Bone marrow (tissue), 2 donors: ENCODE measurements at regions not wholly inside any gene's neighbourhood (a gene's known extent, or its start where the extent isn't known, plus 50 kb on each side); places are given as distances from the start of the nearest gene placed in this dataset.

Experiments used
- DNase-seq, 2 donors: peaks; one replicate each; lab custom pipeline; 2025; lab: John Stamatoyannopoulos, UW

DNA sequence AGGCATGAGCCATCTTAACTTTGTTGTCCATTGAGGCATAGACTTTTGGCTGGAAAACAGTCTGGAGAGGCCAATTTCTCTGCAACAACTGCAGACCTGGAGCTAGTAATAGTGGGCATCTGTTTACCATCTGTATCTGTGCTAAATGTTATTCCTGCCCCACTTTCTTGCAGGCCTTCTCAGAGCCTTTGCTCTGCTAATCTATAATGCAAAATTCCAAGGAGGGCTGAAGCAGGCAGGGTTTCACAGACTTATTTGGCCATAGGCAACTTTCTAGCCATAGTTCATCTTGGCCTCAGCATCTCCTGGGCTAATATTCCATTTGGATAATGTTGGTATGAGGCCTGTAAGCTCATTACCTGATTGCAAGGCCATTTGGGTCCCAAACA lies 124.5 kb upstream of the CSF3R start:
- DNase-seq: no peak

DNA sequence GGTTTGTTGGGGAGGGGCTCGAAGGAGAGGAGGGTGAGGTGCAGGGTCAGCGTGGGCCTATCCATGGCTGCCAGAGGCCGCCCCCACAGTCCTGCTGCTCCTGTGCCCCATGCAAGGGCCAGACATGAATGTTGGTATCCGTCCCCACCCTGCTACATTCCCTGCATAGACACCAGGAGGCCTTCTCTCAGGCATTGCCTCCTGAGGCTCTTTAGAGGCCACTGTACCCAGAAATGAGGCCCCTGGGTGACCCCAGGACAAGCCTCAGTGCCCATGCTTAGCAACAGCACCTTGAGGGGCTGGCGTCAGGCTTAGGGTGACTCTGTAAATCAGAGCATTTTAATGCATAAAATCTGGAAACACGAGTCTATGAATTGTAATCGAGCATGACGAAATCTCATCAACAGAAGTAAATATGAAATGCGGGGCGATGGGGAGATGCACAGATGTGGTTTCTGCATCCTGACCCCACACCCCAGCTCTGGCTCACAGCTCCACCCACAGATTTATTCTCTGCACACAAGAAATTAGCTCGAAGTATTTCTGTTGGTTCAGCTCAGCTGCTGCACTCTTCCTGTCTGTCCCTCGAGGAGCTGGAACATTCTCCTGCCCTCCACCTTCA lies 124.0 kb upstream of the CSF3R start:
- no peak for DNase-seq

DNA sequence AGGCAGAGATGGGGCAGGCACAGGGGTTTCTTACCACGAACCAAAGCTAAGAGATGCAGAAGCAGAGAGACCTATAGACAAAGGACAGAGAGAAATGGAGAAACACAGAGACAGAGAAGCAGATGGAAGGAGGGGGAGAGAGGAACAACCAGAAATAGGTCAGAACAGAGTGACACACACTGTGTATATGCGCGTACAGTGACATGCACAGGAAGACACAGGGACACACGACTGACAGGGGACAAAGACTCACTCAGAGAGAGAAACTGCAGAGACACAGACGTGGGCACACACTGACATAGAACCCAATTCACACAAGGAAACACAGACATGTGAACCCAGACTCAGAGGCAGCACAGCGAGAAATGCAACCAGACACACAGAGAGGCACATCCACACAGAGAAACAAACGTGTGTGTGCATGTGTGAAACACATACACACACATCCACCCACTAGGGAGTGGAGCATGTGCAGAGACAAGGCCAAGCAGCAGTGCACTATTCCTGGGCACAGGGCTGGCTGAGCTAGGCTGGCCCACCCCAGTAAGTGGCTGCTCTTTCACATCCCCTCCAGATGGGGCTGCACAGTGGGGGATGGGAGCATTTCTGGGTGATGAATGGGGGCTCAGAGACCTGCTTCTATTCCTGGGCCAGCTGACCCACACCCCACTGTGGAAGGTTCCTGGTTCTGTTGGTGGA lies 123.4 kb upstream of the CSF3R start:
- DNase-seq: no peak

DNA sequence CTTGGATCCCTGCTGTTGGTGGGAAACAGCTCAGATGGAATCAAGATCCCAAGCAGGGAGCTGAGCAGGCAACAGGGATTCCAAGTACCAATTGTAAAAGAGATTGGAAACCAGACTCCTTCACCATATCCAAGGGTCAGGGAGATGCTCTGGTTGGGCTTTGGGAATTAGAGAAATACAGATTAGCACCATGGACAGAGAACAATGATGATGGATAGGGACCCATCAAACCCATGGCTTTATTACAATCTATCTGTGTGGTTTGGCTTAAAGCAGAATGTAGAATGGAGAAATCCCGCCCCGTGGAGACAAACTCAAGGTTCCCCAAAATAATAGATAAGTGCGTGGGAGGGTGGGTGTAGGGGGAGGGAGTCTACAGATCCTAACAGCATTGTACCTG lies 120.7 kb upstream of the CSF3R start:
- no peak for DNase-seq

DNA sequence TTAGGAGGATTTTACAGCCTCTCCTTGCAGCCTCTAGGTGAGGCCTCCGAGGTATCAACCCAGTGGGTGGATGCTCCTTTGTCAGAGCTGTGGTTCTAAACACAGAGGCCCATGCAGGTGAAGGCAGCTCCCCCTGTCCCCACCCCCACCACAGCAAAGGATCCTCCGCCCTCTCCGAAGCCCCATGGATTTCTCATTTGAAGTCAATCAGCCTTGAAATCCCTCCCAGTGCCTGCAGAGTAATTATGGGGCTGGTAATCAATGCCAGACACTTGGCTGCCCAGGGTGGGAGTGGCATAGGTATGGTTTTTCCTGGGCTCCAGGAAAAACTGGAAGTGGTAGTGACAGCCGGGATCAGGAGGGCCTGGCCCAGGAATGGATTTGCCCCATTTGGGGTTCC lies 119.5 kb upstream of the CSF3R start:
- DNase-seq: no peak

DNA sequence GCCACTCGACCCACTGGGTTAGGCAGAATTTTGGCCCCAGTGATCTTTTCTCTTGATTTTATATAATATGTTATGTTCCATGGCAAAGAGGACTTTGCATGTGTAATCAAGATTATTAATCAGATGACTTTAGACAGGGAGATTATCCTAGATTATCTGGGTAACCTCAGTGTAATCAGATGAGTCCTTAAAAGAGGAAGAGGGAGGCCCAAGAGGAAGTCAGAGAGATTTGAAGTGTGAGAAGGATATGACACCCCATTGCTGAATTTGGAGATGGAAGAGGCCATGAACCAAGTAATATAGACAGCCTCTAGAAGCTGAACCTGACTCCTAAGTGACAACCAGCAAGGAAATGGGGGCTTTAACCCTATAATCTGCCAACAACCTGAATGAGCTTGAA lies 117.1 kb upstream of the CSF3R start:
- DNase-seq: no peak

DNA sequence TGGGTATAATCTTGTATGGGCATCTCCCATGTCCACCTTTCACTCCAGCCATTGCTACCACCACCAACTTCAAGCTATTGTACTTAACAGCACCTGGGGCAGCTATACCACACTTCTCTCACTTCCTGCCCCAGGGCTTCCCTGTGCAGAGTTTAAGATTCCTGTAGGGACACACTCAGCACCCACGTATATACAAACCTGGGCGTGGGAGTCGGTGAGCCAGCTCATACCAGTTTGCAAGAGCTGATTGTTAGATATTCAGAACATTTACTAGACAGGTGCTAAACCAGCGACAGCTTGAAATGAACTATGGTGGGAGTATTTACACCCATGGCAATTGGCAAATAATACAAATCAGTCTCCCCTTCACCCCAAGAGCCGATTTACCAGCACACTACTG lies 114.8 kb upstream of the CSF3R start:
- no peak for DNase-seq

DNA sequence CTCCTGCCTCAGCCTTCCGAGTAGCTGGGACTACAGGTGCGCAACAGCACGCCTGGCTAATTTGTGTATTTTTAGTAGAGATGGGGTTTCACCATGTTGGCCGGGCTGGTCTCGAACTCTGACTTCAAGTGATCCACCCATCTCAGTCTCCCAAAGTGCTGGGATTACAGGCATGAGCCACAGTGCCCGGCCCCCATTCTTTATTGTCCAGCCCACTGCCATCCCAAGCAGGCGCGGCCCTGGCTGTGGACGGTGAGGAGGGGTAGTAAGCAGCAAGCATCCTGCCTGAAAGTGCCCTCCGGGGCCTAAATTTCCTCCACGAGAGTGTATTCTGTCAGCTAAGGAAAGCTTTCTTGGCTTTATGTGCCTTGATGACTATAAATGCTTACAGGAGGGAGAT lies 113.2 kb upstream of the CSF3R start:
- no peak for DNase-seq

DNA sequence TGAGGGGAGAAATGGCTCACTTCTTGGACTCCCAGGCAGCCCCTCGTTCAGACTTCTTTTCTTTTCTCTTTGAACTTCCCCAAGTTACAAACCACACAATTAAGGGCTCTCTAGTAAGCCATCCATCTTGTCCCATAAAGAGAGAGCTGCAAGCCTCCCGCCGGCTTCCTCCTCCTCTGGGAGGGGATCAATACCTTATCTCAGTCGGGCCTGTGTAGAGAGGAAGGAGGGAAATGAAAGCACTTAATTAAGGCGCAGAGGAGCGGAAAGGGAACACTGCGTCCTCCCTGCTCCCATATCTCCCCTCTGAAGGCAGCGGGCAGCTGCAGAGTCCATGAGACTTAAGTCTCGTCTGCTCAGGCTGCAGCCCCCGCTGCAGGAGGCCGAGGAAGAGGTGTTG lies 112.6 kb upstream of the CSF3R start:
- DNase-seq: no peak

DNA sequence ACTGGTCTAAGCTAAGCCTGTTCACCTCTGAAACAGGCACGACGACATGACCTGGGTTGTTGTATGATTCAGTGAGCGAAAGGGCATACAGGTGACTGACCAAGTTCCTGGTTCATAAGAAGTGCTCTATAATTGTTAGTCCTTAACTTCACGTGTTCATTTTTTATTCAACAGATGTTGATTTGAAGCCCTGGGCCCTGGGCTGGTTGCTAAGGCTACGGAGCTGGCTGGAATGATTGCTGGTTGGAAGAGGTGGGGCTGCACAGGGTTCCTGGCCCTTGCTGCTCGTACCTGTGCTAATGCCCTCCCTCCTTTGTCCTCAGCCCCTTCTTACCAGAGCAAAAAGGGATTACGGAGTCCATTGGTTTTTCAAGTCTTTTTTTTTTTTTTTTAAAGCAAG lies 111.3 kb upstream of the CSF3R start:
- no peak for DNase-seq

DNA sequence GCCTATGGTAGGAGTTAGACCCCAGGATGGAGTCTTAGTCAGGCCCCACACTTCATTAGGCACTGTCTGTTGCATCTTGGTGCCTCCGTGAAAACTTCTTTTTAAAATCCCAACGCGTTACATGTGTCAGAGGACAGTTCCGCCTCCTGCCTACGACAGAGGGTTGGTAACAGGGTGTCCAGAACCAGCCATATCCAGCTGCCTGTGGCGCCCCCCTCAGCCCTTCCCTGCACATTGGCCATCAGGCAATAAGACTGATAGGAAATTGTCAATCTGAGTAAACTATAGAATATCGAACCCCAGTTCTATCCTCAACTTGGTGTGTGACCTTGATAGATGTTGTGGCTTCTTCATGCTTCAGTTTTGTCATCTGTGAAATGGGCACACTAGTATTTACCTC lies 108.6 kb upstream of the CSF3R start:
- DNase-seq: no peak

DNA sequence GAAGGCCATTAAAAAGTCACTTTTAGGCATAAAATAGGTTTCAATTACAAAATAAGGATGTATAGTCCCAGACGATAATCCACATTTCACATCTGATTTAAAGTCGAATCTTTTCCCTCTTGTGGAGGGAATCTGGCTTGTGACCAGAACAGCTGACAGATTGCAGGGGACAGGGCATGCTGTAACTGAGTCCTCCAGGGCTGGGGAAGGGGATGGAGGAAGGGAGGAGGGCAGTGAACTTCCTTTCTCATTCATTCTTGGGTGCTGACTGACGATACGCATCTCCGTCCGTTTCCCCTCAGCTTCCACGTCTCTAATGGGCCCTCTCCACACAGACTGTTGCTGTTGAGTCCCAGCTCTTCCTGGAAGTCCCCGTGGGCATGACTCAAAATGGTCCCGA lies 108.1 kb upstream of the CSF3R start:
- no peak for DNase-seq

DNA sequence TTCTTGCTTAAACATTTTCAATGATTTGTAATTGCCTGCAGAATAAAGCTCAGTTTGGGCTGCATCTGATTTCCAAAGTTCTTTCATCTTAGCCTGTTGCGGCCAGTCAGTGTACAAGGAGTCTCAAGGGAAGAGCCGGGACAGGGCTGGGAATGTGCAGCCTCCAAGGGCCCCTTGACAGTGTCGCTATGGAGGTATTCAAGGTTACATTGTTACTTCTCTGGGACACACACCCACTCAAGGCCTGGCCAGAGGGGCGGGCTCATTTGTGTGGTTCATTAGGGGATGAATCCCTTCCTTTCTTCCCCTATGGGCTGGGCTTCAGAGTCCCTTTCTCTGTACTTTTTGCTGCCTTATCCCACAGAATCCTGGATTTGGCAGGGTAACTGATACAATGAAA lies 107.6 kb upstream of the CSF3R start:
- DNase-seq: no peak

DNA sequence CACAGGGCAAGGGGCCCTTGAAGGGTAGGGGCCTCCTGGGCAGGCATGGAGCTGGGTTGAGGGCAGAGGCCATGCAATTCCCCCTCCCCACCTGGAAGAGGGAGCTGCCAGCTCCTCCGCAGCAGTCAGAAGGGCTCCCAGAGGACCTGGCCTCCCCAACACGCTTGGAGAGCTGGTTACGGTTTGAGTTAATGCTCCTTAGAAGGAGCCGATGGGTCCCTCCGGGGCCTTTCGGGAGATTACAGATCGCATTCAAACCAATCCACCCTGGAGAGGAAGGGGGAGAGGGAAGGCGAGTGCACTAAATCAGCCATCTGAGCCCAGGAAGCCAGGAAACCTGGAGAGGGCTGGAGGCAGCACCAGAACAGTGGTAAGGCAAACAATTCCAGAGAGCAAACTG lies 106.3 kb upstream of the CSF3R start:
- no peak for DNase-seq

DNA sequence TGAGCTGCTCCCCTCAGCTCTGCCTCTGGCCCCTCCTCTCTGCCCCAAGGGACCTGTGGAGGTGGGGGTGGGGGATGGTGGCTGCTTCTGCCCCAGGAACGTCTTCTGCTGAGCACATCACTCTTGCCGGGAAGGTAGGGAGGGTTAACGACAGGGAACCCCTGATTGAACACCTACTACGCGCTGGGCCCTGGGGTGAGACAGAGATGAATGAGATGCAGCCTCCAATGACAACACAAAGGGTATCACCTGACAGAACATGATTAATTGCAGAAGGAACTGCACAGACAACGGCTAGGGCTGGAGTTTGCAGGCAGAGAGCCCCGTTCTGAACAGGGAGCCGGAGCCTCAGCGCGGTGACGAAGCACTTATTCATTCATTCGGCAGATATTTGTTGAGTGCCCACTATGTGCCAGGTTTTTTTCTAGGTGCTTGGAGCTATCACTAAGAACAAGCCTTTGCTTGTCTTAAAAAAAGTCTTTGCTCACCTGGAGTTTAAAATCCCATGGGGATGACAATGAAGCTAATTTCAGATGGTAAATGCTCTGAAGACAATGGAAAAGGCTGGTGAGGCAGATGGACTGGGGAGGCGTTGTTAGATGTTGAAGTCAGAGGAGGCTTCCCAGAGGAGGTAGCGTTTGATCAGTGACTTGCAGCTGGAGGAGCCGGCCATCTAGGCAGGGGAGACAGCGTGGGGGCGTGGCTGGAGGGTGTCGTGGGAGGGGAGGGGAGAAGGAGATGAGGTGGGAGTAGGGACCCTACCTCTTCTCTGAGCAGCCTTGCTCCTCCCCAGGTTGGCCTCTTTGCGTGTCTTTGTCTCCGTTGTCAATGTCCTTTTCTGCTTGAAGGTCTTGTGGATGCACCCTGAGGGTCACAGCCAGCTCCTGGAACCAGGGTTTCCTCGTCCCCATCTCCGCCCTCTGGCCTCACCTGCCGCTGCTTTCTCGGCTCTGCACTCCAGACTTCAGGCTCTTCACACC lies 103.1 kb upstream of the CSF3R start:
- DNase-seq: no peak

DNA sequence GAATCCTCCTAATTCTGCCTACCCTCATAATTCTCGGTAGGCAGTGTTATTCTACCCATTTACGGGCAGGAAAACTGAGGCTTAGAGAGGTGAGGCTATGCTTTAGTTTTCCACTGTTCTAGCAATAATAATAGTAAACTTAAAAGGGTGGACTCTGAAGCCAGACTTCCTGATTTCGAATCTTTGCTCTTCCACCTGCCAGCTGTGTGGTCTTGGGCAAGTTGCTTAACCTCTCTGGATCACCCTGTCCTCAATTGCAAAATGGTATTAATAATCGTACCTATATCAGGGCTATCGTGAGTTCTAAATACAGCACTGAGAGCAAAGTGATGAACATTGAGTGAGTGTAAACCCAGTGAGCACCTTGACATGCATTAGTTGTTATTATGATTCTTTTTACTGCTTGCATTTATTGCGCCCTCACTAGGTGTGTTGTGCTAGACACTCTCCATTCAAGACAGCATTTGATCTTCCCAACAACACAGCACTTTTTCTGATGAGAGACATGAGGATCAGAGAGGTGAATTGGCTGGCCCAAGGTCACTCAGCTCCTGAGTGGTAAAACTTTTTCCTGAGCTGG lies 102.3 kb upstream of the CSF3R start:
- DNase-seq: no peak

DNA sequence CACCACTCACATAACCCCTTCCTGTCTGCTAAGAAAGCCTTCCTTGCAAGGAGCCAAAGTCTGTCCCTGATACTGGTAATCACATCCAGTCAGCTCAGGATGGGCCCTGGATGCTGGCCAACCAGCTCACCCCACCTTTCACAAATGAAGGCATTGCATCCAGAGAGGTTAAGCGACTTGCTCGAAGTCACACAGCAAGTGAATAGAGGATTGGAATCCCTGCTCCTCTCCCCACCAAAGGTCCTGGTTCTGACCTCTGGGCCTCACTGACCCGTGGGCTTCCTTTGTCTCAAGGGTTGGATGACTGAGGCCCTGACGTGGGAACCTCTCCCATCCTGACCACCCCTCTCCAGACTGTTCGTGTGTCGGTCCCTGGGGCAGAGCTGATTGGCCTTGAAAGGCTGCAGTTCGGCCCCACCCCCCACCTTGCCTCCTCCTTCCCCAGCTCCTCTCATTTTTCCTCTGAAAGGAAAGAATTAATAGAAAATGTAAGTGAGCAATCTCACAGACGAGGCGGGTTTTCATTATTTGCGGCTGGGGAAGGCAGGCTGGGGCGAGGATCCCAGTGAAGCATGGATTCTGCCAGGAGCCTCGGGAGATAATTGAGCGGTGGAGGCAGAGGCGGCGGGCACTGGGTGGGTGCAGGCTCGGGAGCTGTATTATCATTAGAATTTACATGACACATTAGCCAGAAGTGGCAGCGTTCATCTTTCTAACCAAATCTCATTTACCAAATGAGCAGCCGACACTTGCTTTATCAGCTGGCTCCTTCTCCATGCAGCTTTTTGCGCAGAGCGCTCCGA lies 101.5 kb upstream of the CSF3R start:
- no peak for DNase-seq

DNA sequence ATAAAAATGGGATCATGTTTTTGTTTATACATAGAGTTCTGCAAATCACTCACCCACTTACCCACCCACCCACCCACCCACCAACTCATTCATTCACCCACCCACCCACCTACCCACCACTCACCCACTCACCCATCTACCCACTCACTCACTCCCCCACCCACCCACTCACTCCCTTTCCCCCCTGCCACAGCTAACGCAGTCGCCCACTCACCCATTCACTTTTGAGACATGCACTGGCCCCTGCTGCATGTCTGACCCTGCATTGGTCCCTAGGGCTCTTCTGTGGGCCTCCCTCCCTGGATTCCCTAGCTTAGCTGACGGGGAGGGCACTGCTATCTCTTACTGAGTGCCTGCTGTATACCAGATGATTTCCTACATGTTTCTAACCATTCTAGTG lies 100.4 kb upstream of the CSF3R start:
- DNase-seq: no peak

DNA sequence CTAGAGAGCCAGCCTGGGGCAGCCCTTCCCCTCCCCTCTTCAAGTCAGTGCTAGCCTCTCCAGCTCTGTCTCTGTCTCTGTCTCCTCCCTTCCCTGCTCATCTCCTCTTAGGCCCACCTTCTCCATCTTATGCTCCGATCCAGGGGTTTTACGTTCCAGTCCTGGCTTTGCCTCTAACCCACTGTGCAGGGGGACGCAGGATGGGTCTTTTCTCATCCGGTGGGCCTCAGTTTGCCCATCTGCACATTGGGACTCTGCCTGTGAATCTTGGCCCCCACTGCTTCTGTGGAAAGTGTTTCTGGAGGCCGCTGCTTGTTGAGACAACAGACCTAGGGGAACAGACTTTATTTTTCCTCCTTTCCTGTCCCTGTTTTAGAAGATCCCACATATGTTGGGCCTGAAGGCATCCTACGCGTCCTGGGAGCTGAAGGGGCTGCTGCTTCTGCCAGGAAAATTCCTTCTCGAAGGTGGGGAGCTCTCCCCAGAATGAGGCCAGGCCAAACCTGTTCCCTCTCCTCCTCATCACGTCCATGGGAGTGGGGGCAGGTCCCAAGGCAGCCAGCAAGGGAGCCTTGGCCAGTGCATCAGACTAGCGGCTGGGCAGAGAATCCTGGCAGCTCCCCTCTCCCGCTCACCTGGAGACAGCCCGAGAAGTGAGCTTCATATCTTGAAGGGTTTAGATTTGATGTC lies 99.5 kb upstream of the CSF3R start:
- no peak for DNase-seq

DNA sequence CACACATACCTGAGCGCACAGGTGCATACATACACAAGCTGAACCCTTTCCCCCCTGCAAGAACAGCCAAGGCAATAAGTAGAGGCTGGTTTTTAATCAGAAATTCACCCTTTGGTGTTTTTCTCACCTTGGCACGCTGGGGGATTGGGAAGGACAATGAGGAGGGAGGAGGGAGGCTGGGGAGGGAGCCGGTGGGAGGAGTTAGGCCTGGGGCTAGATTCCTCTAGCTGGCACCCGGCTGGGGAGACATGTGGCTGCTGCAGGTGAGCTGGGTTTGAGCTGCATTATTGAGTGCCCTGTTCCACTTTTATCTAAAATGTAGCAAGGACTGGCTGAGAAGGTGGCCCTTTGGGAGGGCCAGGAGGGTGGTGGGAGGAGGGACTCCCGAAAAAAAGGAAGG lies 97.8 kb upstream of the CSF3R start:
- DNase-seq: no peak

DNA sequence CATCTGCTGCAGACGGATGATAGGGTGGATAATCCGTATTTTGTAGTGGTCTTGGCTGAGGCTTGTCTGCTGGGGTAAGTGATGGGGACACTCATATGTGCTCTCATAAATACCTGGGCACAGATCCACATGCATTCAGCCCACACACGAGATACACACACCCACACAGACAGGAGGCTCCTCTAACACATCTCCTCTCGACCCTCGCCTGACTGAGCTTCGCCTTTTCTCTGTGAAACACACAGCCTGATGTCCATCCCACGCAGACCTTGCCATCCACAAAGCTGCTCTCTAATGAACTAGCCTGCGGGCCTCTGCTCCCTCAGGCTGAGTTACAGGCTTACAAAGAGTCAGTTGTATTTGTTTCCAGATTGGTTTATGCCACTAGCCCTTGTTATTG lies 96.3 kb upstream of the CSF3R start:
- DNase-seq: no peak
